ENCODE measurements at regions not wholly inside any gene's neighbourhood (a gene's known extent, or its start where the extent isn't known, plus 50 kb on each side); places are given as distances from the start of the nearest gene placed in this dataset.

DNA sequence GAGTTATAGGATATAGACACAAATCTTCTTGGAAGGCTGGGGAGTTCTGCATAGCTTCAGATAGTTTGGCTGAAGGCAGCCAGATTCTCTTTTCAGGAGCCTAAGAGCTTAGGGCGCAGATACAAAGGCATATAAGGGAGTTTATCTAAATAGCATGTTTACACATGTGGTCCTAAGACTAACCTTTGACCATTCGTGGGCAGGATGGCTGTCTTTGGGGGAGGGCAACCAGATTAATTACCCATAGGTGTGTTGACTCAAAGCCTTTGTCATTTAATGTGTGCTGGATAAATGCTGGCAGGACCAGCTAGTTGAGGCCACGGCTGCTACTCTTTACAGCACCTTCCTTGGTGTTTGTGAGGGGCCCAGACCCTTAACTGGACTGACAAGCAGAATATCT, 71.8 kb downstream of the IER5 start:
- TF ChIP-seq CTCF (conservative IDR thresholded peaks at IDR 0.05; ENCODE audit: low read depth, low read length), result no peak
- no peak for DNase-seq (ENCODE audit: low read depth)
- no peak overlapping the region for H3K4me3 ChIP-seq (ENCODE audit: low read length)

DNA sequence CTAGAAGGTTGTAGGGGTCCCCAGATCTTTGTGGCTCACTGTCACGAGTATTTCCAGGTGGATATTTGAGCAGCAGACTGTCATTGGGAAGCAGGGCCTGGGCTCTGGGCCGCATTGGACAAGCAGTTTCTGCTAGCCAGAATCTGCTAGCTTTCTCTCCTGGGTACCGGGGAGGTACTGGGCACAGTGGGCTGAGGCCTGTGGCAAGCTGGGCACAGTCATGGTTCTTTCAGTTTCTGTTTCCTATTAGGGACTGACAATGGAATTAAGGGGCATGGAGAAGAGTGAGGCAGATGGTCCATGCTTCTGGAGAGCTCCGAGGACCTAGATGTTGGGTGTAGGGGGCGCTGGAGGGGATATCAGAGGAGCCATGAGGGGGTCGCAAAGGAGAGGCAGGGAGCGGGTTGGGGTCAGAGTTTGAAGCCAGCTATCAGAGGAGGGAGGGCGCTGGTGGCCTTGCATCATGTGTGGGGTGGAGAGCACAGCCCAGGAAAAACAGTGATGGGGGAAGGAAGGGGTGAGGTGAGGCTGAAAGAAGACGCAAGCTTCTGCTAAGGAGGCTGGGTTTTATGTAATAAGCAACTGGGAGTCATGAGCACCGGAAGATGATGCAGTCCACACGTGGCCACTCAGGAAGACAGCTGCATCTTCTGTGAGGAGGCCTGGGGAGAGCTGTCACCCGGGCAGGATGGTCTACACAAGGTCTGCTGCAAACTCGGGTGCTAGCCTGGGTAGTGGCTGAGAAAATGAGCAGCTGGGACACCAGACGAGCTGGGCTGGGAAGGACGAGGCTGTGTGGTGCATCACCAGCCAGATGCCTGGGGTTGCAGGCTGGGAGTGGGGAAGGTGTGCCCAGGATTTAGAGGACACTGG, 72.7 kb downstream of the IER5 start:
- no peak for DNase-seq (ENCODE audit: low read depth)
- TF ChIP-seq CTCF (conservative IDR thresholded peaks at IDR 0.05; ENCODE audit: low read depth, low read length), result no peak
- H3K4me3 ChIP-seq (ENCODE audit: low read length), result no peak overlapping the region

DNA sequence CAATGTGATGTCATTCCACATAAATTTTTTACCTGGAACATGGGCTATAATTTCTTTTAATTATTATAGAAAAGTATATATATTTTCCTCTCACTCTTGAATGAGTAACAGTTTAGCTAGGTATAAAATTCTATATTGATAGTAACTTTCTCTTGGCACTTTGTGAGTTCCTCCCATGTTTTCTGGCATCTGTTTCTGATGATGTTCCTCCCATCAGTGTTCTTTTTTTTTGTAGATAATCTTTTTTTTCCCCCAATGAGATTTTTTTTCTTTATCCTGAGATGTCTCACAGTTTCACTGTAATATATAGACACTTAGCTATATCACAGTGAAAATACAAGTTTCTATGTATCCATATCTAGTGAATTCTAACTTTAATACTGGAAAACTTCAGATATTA, 75.2 kb downstream of the IER5 start:
- TF ChIP-seq CTCF (conservative IDR thresholded peaks at IDR 0.05; ENCODE audit: low read depth, low read length), result no peak
- DNase-seq (ENCODE audit: low read depth), result no peak
- H3K4me3 ChIP-seq (ENCODE audit: low read length), result no peak overlapping the region

DNA sequence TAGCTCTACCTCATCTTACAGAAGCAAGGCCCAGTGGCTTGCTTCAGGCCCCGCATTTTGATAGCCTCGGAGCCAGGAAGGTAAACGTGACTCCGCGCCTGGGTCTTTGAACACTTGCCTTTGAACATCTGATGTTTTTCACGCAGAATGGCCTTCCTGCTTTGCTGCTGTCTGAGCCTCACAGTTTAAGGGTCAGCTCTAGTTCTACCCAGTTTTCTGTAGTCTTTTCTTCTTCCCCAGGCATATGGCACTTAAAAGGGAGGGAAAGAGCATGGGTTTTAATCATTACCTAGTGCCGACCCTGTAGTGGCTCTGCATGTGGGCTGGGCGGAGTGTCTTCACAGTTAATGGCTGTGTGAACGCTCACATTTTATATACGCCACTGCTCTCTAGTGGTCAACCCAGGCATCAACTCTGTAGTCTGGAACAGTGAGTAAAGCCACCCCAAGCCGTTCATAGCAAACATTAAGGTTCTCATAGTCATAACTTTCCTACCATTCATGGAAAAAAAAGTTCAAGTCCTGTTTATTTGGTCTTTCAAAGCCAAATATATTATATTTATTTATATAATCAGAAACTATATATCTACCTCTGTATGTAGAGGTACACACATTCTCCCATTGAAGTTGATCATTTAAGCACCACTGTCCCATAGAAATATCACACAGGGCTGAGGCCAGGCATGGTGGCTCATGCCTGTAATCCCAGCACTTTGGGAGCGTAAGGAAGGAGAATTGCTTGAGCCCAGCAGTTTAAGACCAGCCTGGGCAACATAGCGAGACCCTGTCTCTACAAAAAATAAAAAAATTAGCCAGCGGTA, 78.1 kb downstream of the IER5 start:
- peak; percentile 91 for TF ChIP-seq CTCF (conservative IDR thresholded peaks at IDR 0.05; ENCODE audit: low read depth, low read length)
- H3K4me3 ChIP-seq (ENCODE audit: low read length), result no peak overlapping the region
- DNase-seq (ENCODE audit: low read depth), result no peak

- DNase-seq (ENCODE audit: low read depth), result no peak
- TF ChIP-seq CTCF (conservative IDR thresholded peaks at IDR 0.05; ENCODE audit: low read depth, low read length), result no peak
- no peak overlapping the region for H3K4me3 ChIP-seq (ENCODE audit: low read length)
Observed at GRCh38 chr1:181169281-181169865, 80.9 kb downstream of the IER5 start.

DNA sequence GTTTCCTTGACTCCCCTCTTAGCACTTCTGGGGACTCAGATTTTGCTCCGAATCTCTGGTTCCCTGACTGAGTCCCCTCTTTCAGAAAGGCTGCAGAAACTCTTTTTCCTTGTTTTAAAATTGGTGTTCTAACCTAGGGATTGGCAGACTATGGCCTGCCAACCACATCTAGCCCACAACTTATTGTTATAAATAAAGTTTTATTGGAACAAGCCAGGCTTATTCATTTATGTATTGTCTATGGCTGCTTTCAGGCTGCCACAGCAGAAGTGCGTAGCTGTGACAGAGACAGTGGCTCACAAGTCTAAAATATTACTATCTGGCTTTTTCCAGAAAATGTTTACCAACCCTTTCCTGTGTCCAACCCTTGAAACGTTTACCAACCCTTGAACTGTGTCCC, 81.7 kb downstream of the IER5 start:
- no peak overlapping the region for H3K4me3 ChIP-seq (ENCODE audit: low read length)
- TF ChIP-seq CTCF (conservative IDR thresholded peaks at IDR 0.05; ENCODE audit: low read depth, low read length), result no peak
- DNase-seq (ENCODE audit: low read depth), result no peak

All from retinal pigment epithelial cell (primary cell).